Smooth muscle cell (in vitro differentiated cells): ENCODE measurements at regions not wholly inside any gene's neighbourhood (a gene's known extent, or its start where the extent isn't known, plus 50 kb on each side); places are given as distances from the start of the nearest gene placed in this dataset.

Source experiments
- DNase-seq: peaks from one replicate; lab custom pipeline; 2025; ENCODE audit not compliant: unreplicated experiment; lab: John Stamatoyannopoulos, UW
- H2AFZ ChIP-seq: fragments of 200-600 bp; sonication (generic); 2 replicates; pipeline ENCODE4 v1.6.0; 2016; ENCODE audit warnings: antibody characterized with exemption, low read depth, mild to moderate bottlenecking
- H3F3A ChIP-seq: fragments of 200-600 bp; sonication (generic); 2 replicates; pipeline ENCODE4 v1.6.0; 2017; ENCODE audit warnings: antibody characterized with exemption, low read depth
- H3K27ac ChIP-seq: fragments of 200-600 bp; sonication (generic); 2 replicates; pipeline ENCODE4 v1.5.1; 2016; ENCODE audit warnings: low read depth, mild to moderate bottlenecking
- H3K27me3 ChIP-seq: fragments of 200-600 bp; sonication (generic); 2 replicates; pipeline ENCODE4 v1.6.1; 2016; ENCODE audit warnings: low read depth, mild to moderate bottlenecking
- H3K36me3 ChIP-seq: fragments of 200-600 bp; sonication (generic); 2 replicates; pipeline ENCODE4 v1.5.1; 2016; ENCODE audit warnings: low read depth
- H3K4me1 ChIP-seq: fragments of 200-600 bp; sonication (generic); 2 replicates; pipeline ENCODE4 v1.5.1; 2016; ENCODE audit warnings: low read depth
- H3K4me2 ChIP-seq: fragments of 200-600 bp; sonication (generic); 2 replicates; pipeline ENCODE4 v1.6.0; 2016; ENCODE audit warnings: mild to moderate bottlenecking
- H3K4me3 ChIP-seq: fragments of 200-600 bp; sonication (generic); 2 replicates; pipeline ENCODE4 v1.5.1; 2016; ENCODE audit warnings: mild to moderate bottlenecking
- H3K79me2 ChIP-seq: fragments of 200-600 bp; sonication (generic); 2 replicates; pipeline ENCODE4 v1.6.0; 2016; ENCODE audit warnings: low read depth, mild to moderate bottlenecking
- H3K9ac ChIP-seq: fragments of 200-600 bp; sonication (generic); 2 replicates; pipeline ENCODE4 v1.6.0; 2016; ENCODE audit warnings: low read depth
- H3K9me3 ChIP-seq: fragments of 200-600 bp; sonication (generic); replicated peaks from 2 replicates; pipeline ENCODE4 v1.5.1; 2016; ENCODE audit warnings: low read depth
- H4K20me1 ChIP-seq: fragments of 200-600 bp; sonication (generic); 2 replicates; pipeline ENCODE4 v1.6.0; 2016; ENCODE audit warnings: low read depth
- WGBS: methylation state at CpG from one replicate; pipeline ENCODE4 v1.1.7; 2016; ENCODE audit warnings: low lambda C conversion rate; 5-methylcytosine and 5-hydroxymethylcytosine counted together
- TF ChIP-seq, protein P1 (sequence below): fragments of 200-600 bp; sonication (generic); IDR thresholded peaks from 2 replicates; pipeline ENCODE4 v1.5.1; 2017; ENCODE audit warnings: borderline replicate concordance, mild to moderate bottlenecking, antibody characterized with exemption; ENCODE audit not compliant: insufficient read depth, poor library complexity, severe bottlenecking

DNA sequence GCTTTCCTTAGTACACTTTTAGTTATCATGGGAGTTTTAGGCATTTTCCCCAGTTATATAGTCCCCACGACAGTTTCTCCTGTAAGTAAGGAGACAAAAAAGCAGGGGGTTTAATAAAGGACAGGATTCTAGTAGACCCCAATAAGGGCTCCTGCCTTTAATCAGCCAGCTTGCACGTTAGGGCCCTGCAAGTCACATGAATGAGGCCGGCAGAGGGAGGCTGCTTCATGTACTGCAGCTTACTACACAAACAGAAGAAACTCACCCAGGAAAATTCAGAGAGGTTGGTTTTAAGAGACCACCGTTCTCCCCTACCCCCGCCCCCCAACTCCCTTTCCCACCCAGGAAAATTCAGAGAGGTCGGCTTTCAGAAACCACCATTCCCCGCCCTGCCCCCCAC, 229.7 kb upstream of the MOCS1 start:
- no peaks in the 10 kb centered on the region for H4K20me1 ChIP-seq
- H3K4me1 ChIP-seq = no peaks in the 10 kb centered on the region
- H3K36me3 ChIP-seq = no peaks in the 10 kb centered on the region
- DNase-seq = no peak
- no peaks in the 10 kb centered on the region for H3K79me2 ChIP-seq
- H3K27ac ChIP-seq = no peak overlapping the region
- no peak overlapping the region for H3K9ac ChIP-seq
- H3K27me3 ChIP-seq = no peaks in the 10 kb centered on the region
- no peaks in the 10 kb centered on the region for H3K9me3 ChIP-seq
- WGBS = 74% methylated on average over 3 of the region's 7 CpGs
- H3K4me3 ChIP-seq = no peak overlapping the region
- no peak overlapping the region for H3K4me2 ChIP-seq
- TF ChIP-seq, protein P1, sequence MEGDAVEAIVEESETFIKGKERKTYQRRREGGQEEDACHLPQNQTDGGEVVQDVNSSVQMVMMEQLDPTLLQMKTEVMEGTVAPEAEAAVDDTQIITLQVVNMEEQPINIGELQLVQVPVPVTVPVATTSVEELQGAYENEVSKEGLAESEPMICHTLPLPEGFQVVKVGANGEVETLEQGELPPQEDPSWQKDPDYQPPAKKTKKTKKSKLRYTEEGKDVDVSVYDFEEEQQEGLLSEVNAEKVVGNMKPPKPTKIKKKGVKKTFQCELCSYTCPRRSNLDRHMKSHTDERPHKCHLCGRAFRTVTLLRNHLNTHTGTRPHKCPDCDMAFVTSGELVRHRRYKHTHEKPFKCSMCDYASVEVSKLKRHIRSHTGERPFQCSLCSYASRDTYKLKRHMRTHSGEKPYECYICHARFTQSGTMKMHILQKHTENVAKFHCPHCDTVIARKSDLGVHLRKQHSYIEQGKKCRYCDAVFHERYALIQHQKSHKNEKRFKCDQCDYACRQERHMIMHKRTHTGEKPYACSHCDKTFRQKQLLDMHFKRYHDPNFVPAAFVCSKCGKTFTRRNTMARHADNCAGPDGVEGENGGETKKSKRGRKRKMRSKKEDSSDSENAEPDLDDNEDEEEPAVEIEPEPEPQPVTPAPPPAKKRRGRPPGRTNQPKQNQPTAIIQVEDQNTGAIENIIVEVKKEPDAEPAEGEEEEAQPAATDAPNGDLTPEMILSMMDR = no peak
- H3F3A ChIP-seq = no peaks in the 10 kb centered on the region
- no peak overlapping the region for H2AFZ ChIP-seq

DNA sequence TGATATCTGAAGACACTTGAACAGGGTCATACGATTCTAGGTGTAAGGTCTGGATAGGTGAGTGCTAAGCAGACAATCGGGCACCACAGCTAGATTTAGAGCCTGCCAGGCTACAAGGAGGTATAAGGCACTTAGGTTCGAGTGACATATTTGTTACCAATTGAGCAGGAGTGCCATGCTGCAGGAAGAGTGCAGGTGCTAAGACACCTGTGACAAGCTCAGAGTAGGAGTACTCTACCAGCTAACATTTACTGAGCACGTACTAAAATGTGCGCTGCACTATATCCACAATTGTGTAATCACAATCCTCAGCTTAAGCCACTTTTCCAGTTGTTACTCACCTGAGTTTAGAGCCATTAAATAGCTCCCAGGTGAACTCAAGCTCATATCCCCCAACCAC, 227.8 kb upstream of the MOCS1 start:
- no peaks in the 10 kb centered on the region for H3F3A ChIP-seq
- H3K9me3 ChIP-seq = no peaks in the 10 kb centered on the region
- H4K20me1 ChIP-seq = no peaks in the 10 kb centered on the region
- TF ChIP-seq, protein P1 = no peak
- no peak overlapping the region for H3K9ac ChIP-seq
- H3K27ac ChIP-seq = no peak overlapping the region
- no peaks in the 10 kb centered on the region for H3K27me3 ChIP-seq
- H3K4me1 ChIP-seq = no peaks in the 10 kb centered on the region
- H3K4me3 ChIP-seq = no peak overlapping the region
- 77% methylated on average over 5 of the region's 5 CpGs for WGBS
- H3K36me3 ChIP-seq = no peaks in the 10 kb centered on the region
- H2AFZ ChIP-seq = no peak overlapping the region
- no peak overlapping the region for H3K4me2 ChIP-seq
- DNase-seq = no peak
- no peaks in the 10 kb centered on the region for H3K79me2 ChIP-seq

DNA sequence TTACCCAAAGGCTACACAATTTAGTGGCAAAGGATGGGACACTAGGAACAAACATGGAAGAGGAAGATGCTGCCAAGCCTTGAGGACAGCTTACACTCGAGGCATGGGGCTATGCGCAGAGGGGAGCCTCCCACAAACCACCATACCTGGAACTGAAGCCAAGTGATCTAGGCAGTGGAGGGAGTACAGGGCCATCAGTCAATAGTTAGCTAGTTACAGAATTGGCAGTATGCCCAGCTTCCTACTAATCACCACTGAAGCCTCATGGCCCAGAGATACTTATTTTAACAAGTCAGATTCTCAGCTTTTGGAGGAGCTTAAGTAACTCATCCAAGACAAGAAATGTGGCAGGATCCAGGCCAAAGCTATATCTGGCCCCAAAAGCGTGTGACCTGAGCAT, 226.6 kb upstream of the MOCS1 start:
- 85% methylated on average over 3 of the region's 3 CpGs for WGBS
- Histone ChIP-seq H3K4me3 (no peak overlapping the region), H3K27ac (no peak overlapping the region), H3K4me1 (no peaks in the 10 kb centered on the region), H3K36me3 (no peaks in the 10 kb centered on the region), H2AFZ (no peak overlapping the region), H3K4me2 (no peak overlapping the region), H4K20me1 (no peaks in the 10 kb centered on the region), H3K27me3 (no peaks in the 10 kb centered on the region), H3K79me2 (no peaks in the 10 kb centered on the region), H3K9ac (no peak overlapping the region), H3F3A (no peaks in the 10 kb centered on the region), H3K9me3 (no peaks in the 10 kb centered on the region)
- DNase-seq = no peak
- TF ChIP-seq, protein P1 = no peak

DNA sequence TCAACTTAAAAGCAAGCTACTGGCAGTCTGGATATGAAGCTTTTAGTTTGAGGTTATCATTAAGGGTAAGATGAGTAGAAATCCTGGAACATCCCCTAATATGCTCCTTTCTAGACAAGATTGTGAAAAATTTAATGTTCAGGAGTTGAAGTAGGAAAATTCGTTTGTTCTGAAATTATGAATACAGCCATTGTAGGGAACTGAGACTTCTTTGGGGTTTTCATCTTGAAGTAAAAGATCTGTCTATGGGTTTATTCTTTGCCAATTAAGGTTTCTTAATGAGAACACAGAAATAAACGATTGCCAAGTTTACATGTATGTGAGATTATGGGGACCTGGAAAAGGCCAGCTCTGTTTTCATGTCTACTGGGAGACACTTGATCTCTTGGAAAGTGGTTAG, 225.6 kb upstream of the MOCS1 start:
- no peaks in the 10 kb centered on the region for H3K4me1 ChIP-seq
- H3K27ac ChIP-seq = no peak overlapping the region
- no peaks in the 10 kb centered on the region for H3K27me3 ChIP-seq
- no peaks in the 10 kb centered on the region for H3K36me3 ChIP-seq
- H4K20me1 ChIP-seq = no peaks in the 10 kb centered on the region
- no peak overlapping the region for H3K4me2 ChIP-seq
- TF ChIP-seq, protein P1 = no peak
- no peak for DNase-seq
- no peaks in the 10 kb centered on the region for H3K79me2 ChIP-seq
- no peak overlapping the region for H2AFZ ChIP-seq
- H3K9me3 ChIP-seq = no peaks in the 10 kb centered on the region
- H3K4me3 ChIP-seq = no peak overlapping the region
- H3F3A ChIP-seq = no peaks in the 10 kb centered on the region
- no peak overlapping the region for H3K9ac ChIP-seq
- whole genome bisulfite sequencing = 62% methylated on average over 2 of the region's 2 CpGs
